ENCODE measurements at regions not wholly inside any gene's neighbourhood (a gene's known extent, or its start where the extent isn't known, plus 50 kb on each side); places are given as distances from the start of the nearest gene placed in this dataset.

DNA sequence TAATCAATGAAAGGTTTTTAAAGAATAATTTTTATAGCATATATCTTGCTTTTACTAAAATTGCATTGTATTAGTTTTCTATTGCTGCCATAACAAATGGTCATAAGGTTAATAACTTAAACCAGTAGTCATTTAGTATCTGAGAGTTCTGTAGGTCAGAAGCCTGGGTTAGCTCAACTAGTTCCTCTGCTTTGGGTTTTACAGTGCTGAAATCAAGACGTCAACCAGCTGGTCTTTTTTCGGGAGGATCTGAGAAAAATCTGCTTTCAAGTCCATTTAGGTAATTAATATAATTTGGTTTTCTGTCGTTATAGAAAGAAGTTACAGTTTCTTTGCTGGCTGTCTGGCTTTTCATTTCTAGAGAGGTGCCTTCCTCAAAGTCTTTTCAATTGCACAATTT is 577.7 kb downstream of the MRPL39 start:
- DNase-seq (ENCODE audit: low read depth) = no peak

- no peak for DNase-seq (ENCODE audit: low read depth)
Measured at GRCh38 chr21:25025596-25025995, 581.7 kb downstream of the MRPL39 start.

DNA sequence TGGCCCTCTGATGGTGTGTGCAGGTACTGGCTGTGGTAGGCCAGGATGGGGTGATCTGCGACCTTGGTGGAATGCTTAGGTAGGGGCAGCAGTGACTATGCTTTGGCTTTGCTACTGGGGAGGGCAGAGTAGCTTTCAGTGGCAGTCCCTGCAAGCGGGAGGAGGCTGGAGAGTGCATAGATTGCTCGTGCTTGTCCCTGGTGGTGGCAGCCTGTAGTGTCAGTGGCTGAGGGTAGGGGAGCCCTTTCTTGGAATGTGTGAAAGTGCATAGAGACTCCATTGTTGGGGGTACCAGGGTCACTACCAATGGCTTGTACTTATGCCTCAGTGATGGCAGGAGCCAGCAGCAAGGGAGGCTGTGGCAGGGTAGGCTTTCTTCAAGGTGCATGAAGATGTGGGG is 582.6 kb downstream of the MRPL39 start:
- DNase-seq (ENCODE audit: low read depth) = no peak

DNA sequence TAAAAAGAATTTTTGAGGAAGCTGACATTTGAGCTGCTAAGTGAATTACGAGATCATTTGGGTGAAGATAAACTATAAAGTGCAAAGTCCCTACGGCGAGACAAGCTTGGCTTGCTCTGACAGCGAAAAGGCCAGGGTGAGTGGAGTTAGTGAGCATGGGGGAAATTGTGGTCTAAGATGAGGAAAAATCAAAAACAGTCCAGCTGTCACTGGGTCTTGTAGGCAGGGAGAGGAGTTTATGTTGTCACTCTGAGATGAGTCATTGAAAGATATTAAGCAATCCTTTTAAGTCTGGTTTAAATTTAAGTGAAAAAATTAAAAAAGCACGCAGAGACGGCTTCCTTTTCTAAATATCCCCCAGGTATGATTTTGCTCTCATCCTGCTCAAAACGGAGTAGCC is 601.9 kb downstream of the MRPL39 start:
- DNase-seq (ENCODE audit: low read depth) = peak; percentile 71

DNA sequence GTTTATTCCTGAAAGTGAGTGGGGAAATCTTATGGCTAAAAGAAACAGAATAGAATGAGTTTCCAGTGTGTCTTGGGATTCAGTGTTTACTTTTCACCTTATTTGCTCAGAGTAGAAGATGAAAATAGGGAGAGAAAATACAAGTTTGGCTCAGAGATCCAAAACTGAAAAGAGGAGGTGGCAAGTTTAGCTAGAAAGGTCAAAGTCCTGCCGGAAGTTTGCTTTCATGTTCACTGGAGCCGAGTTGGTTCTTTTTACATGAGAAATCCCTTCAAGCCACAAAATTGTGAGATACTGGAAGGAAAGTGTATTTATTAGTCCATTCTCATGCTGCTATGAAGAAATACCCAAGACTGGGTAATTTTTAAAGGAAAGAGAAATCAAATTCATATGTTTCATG is 604.6 kb downstream of the MRPL39 start:
- DNase-seq (ENCODE audit: low read depth) = no peak

DNA sequence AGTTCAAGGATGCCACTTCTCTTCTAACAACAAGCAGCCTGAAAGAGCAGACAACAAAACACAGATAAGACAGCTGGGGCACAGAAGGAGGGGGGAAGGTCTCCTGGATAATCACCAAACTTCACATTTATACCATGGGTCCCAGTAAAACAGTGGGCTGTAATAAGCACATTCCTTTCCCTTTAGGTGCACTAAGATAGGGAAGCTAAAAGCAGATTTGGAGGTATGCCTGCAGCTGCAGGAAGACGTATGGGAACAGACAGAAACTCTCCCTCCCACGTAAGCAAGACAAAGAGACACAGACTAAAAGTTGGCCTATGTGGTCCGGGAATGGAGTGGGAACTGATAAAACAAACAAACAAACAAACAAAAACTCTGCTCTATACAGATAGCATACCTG is 612.1 kb downstream of the MRPL39 start:
- no peak for DNase-seq (ENCODE audit: low read depth)

GRCh38 chr21:24994717-24995116 is 612.6 kb downstream of the MRPL39 start:
- DNase-seq (ENCODE audit: low read depth) = no peak

DNA sequence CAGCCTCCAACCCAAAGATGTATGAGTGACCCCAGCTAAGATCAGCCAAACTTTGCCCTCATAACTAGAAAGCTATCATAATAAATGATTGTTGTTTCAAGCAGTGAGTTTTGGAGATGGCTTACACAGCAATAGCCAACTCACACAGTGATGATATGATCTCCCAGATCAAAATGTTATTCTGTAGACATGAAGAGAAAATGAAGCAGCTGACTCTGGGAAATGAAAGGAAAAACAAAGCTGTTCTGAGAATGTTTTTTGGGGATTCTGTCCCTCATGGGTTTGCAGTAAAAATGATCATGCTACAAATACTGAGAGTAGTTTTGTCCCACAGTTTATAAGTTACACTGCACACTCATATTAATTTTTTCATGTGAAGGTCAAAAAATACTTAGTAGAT is 617.8 kb downstream of the MRPL39 start:
- no peak for DNase-seq (ENCODE audit: low read depth)

DNA sequence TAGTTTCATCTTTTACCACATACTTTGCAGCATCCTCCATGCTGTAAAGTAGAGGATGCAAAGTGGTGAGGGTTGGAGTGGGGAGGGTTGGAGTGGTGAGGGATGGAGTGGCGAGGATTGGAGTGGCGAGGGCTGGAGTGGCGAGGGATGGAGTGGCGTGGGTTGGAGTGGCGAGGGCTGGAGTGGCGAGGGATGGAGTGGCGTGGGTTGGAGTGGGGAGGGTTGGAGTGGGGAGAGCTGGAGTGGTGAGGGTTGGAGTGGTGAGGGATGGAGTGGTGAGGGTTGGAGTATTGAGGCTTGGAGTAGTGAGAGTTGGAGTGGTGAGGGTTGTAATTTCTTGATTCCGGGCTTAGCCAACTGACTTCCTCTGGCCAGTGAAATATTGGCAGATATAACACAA is 618.3 kb downstream of the MRPL39 start:
- no peak for DNase-seq (ENCODE audit: low read depth)

DNA sequence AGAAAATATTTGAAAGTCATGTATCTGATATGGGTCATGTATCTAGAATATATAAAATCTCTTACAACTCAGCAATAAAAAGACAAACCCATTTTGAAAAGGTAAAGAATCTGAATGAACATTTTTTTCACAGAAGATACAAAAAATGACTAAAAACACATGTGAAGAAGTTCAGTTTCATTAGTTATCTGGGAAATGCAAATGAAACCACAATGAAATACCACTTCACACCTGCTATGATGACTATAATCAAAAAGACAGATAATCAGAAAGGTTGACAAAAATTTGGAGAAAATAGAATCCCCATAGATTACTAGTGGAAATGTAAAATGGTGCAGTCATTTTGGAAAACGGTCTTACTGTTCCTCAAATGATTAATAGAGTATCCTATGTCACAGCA is 631.0 kb downstream of the MRPL39 start:
- DNase-seq (ENCODE audit: low read depth) = no peak

GRCh38 chr21:24969068-24969467 is 638.2 kb downstream of the MRPL39 start:
- no peak for DNase-seq (ENCODE audit: low read depth)

GRCh38 chr21:24955275-24955961 is 651.9 kb downstream of the MRPL39 start:
- no peak for DNase-seq (ENCODE audit: low read depth)

DNA sequence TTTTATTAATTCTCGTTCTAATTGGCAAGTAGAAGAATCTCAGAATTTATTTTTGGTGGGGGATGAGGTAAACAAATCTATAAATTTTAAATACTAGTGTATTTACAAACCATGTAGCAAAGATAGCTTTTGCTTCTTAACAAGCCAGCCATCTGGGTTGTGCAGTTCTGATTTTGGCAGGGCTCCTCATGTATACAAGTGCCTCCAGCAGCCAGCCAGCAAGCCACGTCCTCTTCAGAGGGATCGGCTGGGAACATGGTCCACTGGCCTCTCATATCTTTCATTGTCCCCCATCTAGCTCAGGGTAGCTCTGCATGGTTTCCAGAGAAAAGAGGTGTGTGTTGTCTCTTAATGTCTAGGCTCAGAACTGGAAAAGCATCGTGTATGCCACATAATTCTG is 659.1 kb downstream of the MRPL39 start:
- no peak for DNase-seq (ENCODE audit: low read depth)

DNA sequence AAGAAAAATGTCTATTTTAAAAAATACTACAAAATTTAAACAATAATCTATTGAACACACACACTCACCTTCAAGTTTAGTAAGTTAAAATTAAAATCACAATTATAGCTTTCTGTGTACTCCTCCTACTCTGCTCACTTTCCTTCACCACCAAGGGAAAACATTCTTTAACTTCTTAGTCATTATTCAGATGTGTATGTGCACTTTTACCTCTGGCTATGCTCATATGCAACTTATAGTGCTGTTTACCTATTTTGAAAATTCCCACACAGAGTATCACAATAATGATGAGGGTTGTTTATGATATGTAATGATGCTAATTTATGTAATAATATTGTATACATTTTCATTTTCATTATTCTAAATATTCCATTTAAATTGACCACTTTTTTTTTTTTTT is 661.4 kb downstream of the MRPL39 start:
- no peak for DNase-seq (ENCODE audit: low read depth)

GRCh38 chr21:24941316-24942185 is 665.7 kb downstream of the MRPL39 start:
- DNase-seq (ENCODE audit: low read depth) = peak; percentile 19

- no peak for DNase-seq (ENCODE audit: low read depth)
Measured at GRCh38 chr21:24939291-24939690, 668.0 kb downstream of the MRPL39 start.

DNA sequence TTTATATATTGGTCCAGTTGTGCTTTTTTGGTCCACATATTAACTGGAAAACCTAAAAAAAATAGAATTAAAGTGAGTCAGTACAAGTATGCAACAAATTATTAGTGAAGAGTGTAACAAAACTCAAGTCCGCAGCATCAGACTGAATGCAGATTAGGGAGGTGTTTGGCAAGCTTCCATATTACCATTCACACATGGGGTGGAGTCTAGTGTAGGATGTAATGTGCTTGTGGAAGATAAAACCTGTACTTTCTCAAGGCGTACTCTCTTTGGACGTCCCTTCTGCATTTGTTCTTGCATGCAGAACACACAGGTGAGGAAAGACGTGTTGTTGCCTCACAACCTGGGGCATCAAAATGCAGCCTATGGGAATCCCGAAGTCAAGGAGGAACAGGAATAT is 668.7 kb downstream of the MRPL39 start:
- DNase-seq (ENCODE audit: low read depth) = no peak

DNA sequence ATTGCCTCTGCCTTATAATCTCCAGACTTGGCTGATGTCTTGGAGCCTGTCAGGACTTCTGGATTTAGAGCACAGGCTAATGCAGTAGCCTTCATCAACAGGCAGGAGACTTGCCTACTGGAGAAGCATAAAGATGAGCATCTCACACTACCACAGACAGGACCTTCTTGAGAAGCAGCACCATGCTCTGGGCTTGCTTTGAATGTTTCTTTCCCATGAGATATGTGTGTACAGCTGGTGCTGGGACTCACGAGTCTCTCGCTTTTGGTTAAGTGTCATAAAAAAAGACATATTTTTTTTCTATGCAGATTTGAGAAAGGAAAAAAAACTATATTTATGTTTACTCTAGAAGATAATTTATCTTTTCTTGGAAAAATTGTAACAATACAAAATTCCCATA is 671.3 kb downstream of the MRPL39 start:
- no peak for DNase-seq (ENCODE audit: low read depth)

DNA sequence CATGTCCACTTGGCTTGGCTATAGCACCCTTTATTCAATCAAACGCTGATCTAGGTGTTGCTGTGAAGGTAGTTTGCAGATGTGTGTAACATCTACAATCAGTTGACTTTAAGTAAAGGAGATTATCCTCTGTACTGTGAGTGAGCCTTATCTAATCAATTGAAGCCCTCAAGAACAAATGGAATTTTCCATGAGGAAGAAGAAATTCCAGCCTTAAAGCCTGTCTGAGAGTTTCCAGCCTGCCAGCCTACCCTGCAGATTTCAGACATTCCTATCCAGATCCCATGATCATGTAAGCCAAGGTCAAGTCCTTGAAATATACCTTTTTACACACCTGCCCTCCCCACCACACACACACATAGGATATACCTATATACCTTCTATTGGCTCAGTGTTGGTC is 696.7 kb downstream of the MRPL39 start:
- no peak for DNase-seq (ENCODE audit: low read depth)

- DNase-seq (ENCODE audit: low read depth) = no peak
Measured at GRCh38 chr21:24903994-24904635, 703.2 kb downstream of the MRPL39 start.

GRCh38 chr21:24899138-24899537 is 708.1 kb downstream of the MRPL39 start:
- DNase-seq (ENCODE audit: low read depth) = no peak

- no peak for DNase-seq (ENCODE audit: low read depth)
Measured at GRCh38 chr21:24897883-24898282, 709.4 kb downstream of the MRPL39 start.

GRCh38 chr21:24896735-24897124 is 710.6 kb downstream of the MRPL39 start:
- DNase-seq (ENCODE audit: low read depth) = no peak
